OCI-LY3 (cell line): ENCODE measurements at regions not wholly inside any gene's neighbourhood (a gene's known extent, or its start where the extent isn't known, plus 50 kb on each side); places are given as distances from the start of the nearest gene placed in this dataset.

Experiments used
- CTCF ChIP-seq: fragments of 200-600, 300-600 bp; sonication (generic); IDR thresholded peaks from 2 replicates; pipeline ENCODE4 v1.5.1; 2014; ENCODE audit warnings: antibody characterized with exemption, low read length, low read depth
- EZH2phosphoT487 ChIP-seq: fragments of 200-600 bp; shearing (Covaris generic); IDR thresholded peaks from 2 replicates; pipeline ENCODE4 v1.6.1; 2018; ENCODE audit warnings: antibody characterized with exemption, mixed run types, low read depth

- TF ChIP-seq CTCF (no peak), EZH2phosphoT487 (no peak)
These were observed 159.8 kb upstream of the SYNDIG1 start for GRCh38 chr20:24309596-24309995.
